ENCODE measurements at regions not wholly inside any gene's neighbourhood (a gene's known extent, or its start where the extent isn't known, plus 50 kb on each side); places are given as distances from the start of the nearest gene placed in this dataset.

- no peak for DNase-seq
Observed at GRCh38 chr16:5487728-5488127, 390.1 kb upstream of the EEF2KMT start.

GRCh38 chr16:5482256-5482655, 384.7 kb upstream of the EEF2KMT start:
- no peak for DNase-seq

GRCh38 chr16:5480431-5481195, 383.0 kb upstream of the EEF2KMT start:
- no peak for DNase-seq

- no peak for DNase-seq
Observed at GRCh38 chr16:5479926-5480325, 382.3 kb upstream of the EEF2KMT start.

- no peak for DNase-seq
Observed at GRCh38 chr16:5478036-5478435, 380.4 kb upstream of the EEF2KMT start.

- DNase-seq = no peak
Observed at GRCh38 chr16:5477251-5477650, 379.7 kb upstream of the EEF2KMT start.

GRCh38 chr16:5472552-5472951, 375.0 kb upstream of the EEF2KMT start:
- no peak for DNase-seq

- no peak for DNase-seq
Observed at GRCh38 chr16:5468488-5468887, 370.9 kb upstream of the EEF2KMT start.

GRCh38 chr16:5467552-5467951, 370.0 kb upstream of the EEF2KMT start:
- DNase-seq = no peak

GRCh38 chr16:5466551-5466950, 369.0 kb upstream of the EEF2KMT start:
- no peak for DNase-seq

- DNase-seq = no peak
Observed at GRCh38 chr16:5465714-5466113, 368.1 kb upstream of the EEF2KMT start.

- no peak for DNase-seq
Observed at GRCh38 chr16:5463820-5464219, 366.2 kb upstream of the EEF2KMT start.

GRCh38 chr16:5461574-5461973, 364.0 kb upstream of the EEF2KMT start:
- no peak for DNase-seq

GRCh38 chr16:5461141-5461540, 363.5 kb upstream of the EEF2KMT start:
- DNase-seq = no peak

GRCh38 chr16:5460701-5461100, 363.1 kb upstream of the EEF2KMT start:
- DNase-seq = no peak

GRCh38 chr16:5459863-5460262, 362.3 kb upstream of the EEF2KMT start:
- no peak for DNase-seq

GRCh38 chr16:5455110-5455509, 357.5 kb upstream of the EEF2KMT start:
- DNase-seq = no peak

GRCh38 chr16:5454349-5454748, 356.8 kb upstream of the EEF2KMT start:
- no peak for DNase-seq

GRCh38 chr16:5451641-5452040, 354.0 kb upstream of the EEF2KMT start:
- no peak for DNase-seq

GRCh38 chr16:5450409-5451104, 353.0 kb upstream of the EEF2KMT start:
- DNase-seq = no peak

- no peak for DNase-seq
Observed at GRCh38 chr16:5449901-5450300, 352.3 kb upstream of the EEF2KMT start.

- no peak for DNase-seq
Observed at GRCh38 chr16:5448798-5449197, 351.2 kb upstream of the EEF2KMT start.

- DNase-seq = no peak
Observed at GRCh38 chr16:5447734-5448133, 350.1 kb upstream of the EEF2KMT start.

- DNase-seq = no peak
Observed at GRCh38 chr16:5446623-5447240, 349.1 kb upstream of the EEF2KMT start.
